ENCODE measurements at regions not wholly inside any gene's neighbourhood (a gene's known extent, or its start where the extent isn't known, plus 50 kb on each side); places are given as distances from the start of the nearest gene placed in this dataset.

- Histone ChIP-seq H3K9me2 (replicated peaks; ENCODE audit: control insufficient read depth, low read length) (no peaks in the 10 kb centered on the region), H3K4me3 (ENCODE audit: low read length) (no peak overlapping the region), H3K27me3 (ENCODE audit: control insufficient read depth, low read length) (no peaks in the 10 kb centered on the region), H3K36me3 (ENCODE audit: control insufficient read depth, low read length) (no peaks in the 10 kb centered on the region), H3K4me2 (ENCODE audit: low read length) (no peak overlapping the region), H3K4me1 (ENCODE audit: control insufficient read depth, low read length) (no peaks in the 10 kb centered on the region), H3K79me2 (ENCODE audit: control insufficient read depth, low read length) (no peaks in the 10 kb centered on the region), H3K9me3 (ENCODE audit: control insufficient read depth, insufficient read depth, low read length) (no peaks in the 10 kb centered on the region), H4K20me1 (ENCODE audit: control insufficient read depth, insufficient read depth, low read depth, low read length) (no peaks in the 10 kb centered on the region), H3K27ac (ENCODE audit: low read depth, low read length) (no peak overlapping the region), H3F3A (ENCODE audit: control insufficient read depth, insufficient read depth) (no peaks in the 10 kb centered on the region)
- TF ChIP-seq EZH2phosphoT487 (IDR thresholded peaks at IDR 0.05; ENCODE audit: borderline replicate concordance, low read length), result no peak
- TF ChIP-seq CTCF (IDR thresholded peaks at IDR 0.05; ENCODE audit: low read depth, low read length, poor library complexity, severe bottlenecking), result no peak
Observed at GRCh38 chr21:14830307-14830706, 234.5 kb downstream of the NRIP1 start.

- no peaks in the 10 kb centered on the region for H3K36me3 ChIP-seq (ENCODE audit: control insufficient read depth, low read length)
- no peaks in the 10 kb centered on the region for H3F3A ChIP-seq (ENCODE audit: control insufficient read depth, insufficient read depth)
- H3K27me3 ChIP-seq (ENCODE audit: control insufficient read depth, low read length), result no peaks in the 10 kb centered on the region
- H3K27ac ChIP-seq (ENCODE audit: low read depth, low read length), result no peak overlapping the region
- no peaks in the 10 kb centered on the region for H4K20me1 ChIP-seq (ENCODE audit: control insufficient read depth, insufficient read depth, low read depth, low read length)
- H3K4me3 ChIP-seq (ENCODE audit: low read length), result no peak overlapping the region
- no peaks in the 10 kb centered on the region for H3K79me2 ChIP-seq (ENCODE audit: control insufficient read depth, low read length)
- no peaks in the 10 kb centered on the region for H3K9me2 ChIP-seq (replicated peaks; ENCODE audit: control insufficient read depth, low read length)
- no peaks in the 10 kb centered on the region for H3K4me1 ChIP-seq (ENCODE audit: control insufficient read depth, low read length)
- no peak for TF ChIP-seq CTCF (IDR thresholded peaks at IDR 0.05; ENCODE audit: low read depth, low read length, poor library complexity, severe bottlenecking)
- TF ChIP-seq EZH2phosphoT487 (IDR thresholded peaks at IDR 0.05; ENCODE audit: borderline replicate concordance, low read length), result no peak
- no peaks in the 10 kb centered on the region for H3K9me3 ChIP-seq (ENCODE audit: control insufficient read depth, insufficient read depth, low read length)
- no peak overlapping the region for H3K4me2 ChIP-seq (ENCODE audit: low read length)
Observed at GRCh38 chr21:14829685-14830084, 235.1 kb downstream of the NRIP1 start.

- Histone ChIP-seq H3K27ac (ENCODE audit: low read depth, low read length) (no peak overlapping the region), H3K4me3 (ENCODE audit: low read length) (no peak overlapping the region), H3F3A (ENCODE audit: control insufficient read depth, insufficient read depth) (no peaks in the 10 kb centered on the region), H3K4me1 (ENCODE audit: control insufficient read depth, low read length) (no peaks in the 10 kb centered on the region), H3K79me2 (ENCODE audit: control insufficient read depth, low read length) (no peaks in the 10 kb centered on the region), H3K9me3 (ENCODE audit: control insufficient read depth, insufficient read depth, low read length) (no peaks in the 10 kb centered on the region), H3K27me3 (ENCODE audit: control insufficient read depth, low read length) (no peaks in the 10 kb centered on the region), H3K4me2 (ENCODE audit: low read length) (no peak overlapping the region), H4K20me1 (ENCODE audit: control insufficient read depth, insufficient read depth, low read depth, low read length) (no peaks in the 10 kb centered on the region), H3K9me2 (replicated peaks; ENCODE audit: control insufficient read depth, low read length) (no peaks in the 10 kb centered on the region), H3K36me3 (ENCODE audit: control insufficient read depth, low read length) (no peaks in the 10 kb centered on the region)
- no peak for TF ChIP-seq CTCF (IDR thresholded peaks at IDR 0.05; ENCODE audit: low read depth, low read length, poor library complexity, severe bottlenecking)
- TF ChIP-seq EZH2phosphoT487 (IDR thresholded peaks at IDR 0.05; ENCODE audit: borderline replicate concordance, low read length), result no peak
Observed at GRCh38 chr21:14827468-14827867, 237.3 kb downstream of the NRIP1 start.

- Histone ChIP-seq H3K36me3 (ENCODE audit: control insufficient read depth, low read length) (no peaks in the 10 kb centered on the region), H3K9me2 (replicated peaks; ENCODE audit: control insufficient read depth, low read length) (no peaks in the 10 kb centered on the region), H3K4me3 (ENCODE audit: low read length) (no peak overlapping the region), H3K27ac (ENCODE audit: low read depth, low read length) (no peak overlapping the region), H3K27me3 (ENCODE audit: control insufficient read depth, low read length) (no peaks in the 10 kb centered on the region), H3K9me3 (ENCODE audit: control insufficient read depth, insufficient read depth, low read length) (no peaks in the 10 kb centered on the region), H3F3A (ENCODE audit: control insufficient read depth, insufficient read depth) (no peaks in the 10 kb centered on the region), H3K4me2 (ENCODE audit: low read length) (no peak overlapping the region), H4K20me1 (ENCODE audit: control insufficient read depth, insufficient read depth, low read depth, low read length) (no peaks in the 10 kb centered on the region), H3K79me2 (ENCODE audit: control insufficient read depth, low read length) (no peaks in the 10 kb centered on the region), H3K4me1 (ENCODE audit: control insufficient read depth, low read length) (no peaks in the 10 kb centered on the region)
- TF ChIP-seq EZH2phosphoT487 (IDR thresholded peaks at IDR 0.05; ENCODE audit: borderline replicate concordance, low read length), result no peak
- no peak for TF ChIP-seq CTCF (IDR thresholded peaks at IDR 0.05; ENCODE audit: low read depth, low read length, poor library complexity, severe bottlenecking)
Observed at GRCh38 chr21:14826630-14827029, 238.2 kb downstream of the NRIP1 start.
